A549 (cell line): ENCODE measurements at regions not wholly inside any gene's neighbourhood (a gene's known extent, or its start where the extent isn't known, plus 50 kb on each side); places are given as distances from the start of the nearest gene placed in this dataset.

Experiments used
- ATAC-seq, 2 experiments: fragments of 200-7000 bp in 1 of 2; fragments of >200 bp in 1 of 2; cut with Nextera tagmentation in 1 of 2; cut with Tn5 transposase in 1 of 2; 3 replicates each; pipeline versions ENCODE4 v1.8.0 to v1.9.1; 2018 to 2020; ENCODE audit warnings: mild to moderate bottlenecking in 1 of 2, moderate library complexity in 1 of 2
- CTCF ChIA-PET: fragments of 300-600 bp; sonication (Branson Sonifier 250); formaldehyde crosslinking; extraction: SDS; loops from one replicate; lab custom pipeline; 2021; ENCODE audit warnings: antibody characterized with exemption, inconsistent platforms; lab: Yijun Ruan, JAX
- POLR2A ChIA-PET: fragments of 350-600 bp; formaldehyde crosslinking; extraction: SDS; loops from one replicate; lab custom pipeline; 2021; ENCODE audit warnings: antibody characterized with exemption, inconsistent platforms; lab: Yijun Ruan, JAX
- DNase-seq, 2 experiments: peaks; one replicate each; pipeline versions ENCODE4 v3.0.0 to v3.0.0-alpha.2; 2011 to 2016; ENCODE audit warnings: low read depth in 1 of 2, low spot score in 1 of 2
- FAIRE-seq: peaks from 2 replicates; lab custom pipeline; 2011; peaks lifted over from hg19 to GRCh38; lab: Jason Lieb, UNC
- H3K27ac ChIP-seq, 2 experiments: fragments of >200 bp; sonication (Bioruptor Twin); formaldehyde crosslinking; 3 replicates each; pipeline ENCODE4 v1.5.1; 2016 to 2017
- H3K4me1 ChIP-seq: fragments of >200 bp; sonication (Bioruptor Twin); formaldehyde crosslinking; 3 replicates; pipeline ENCODE4 v1.6.1; 2016
- H3K4me2 ChIP-seq: fragments of >200 bp; sonication (Bioruptor Twin); formaldehyde crosslinking; 3 replicates; pipeline ENCODE4 v1.6.1; 2016
- H3K4me3 ChIP-seq: fragments of >200 bp; sonication (Bioruptor Twin); formaldehyde crosslinking; 3 replicates; pipeline ENCODE4 v1.5.1; 2016
- H3K9me3 ChIP-seq: fragments of >200 bp; sonication (Bioruptor Twin); formaldehyde crosslinking; 3 replicates; pipeline ENCODE4 v1.6.1; 2016
- BHLHE40 ChIP-seq: IDR thresholded peaks from 2 replicates; pipeline ENCODE4 v1.6.1; 2012; ENCODE audit warnings: low read depth, low read length, inconsistent platforms
- CBX8 ChIP-seq: fragments of 200-600 bp; sonication (generic); IDR thresholded peaks from 2 replicates; pipeline ENCODE4 v1.6.1; 2016
- CEBPB ChIP-seq, 2 experiments: fragments of >200 bp in 1 of 2; sonication (Bioruptor Twin) in 1 of 2; formaldehyde crosslinking in 1 of 2; IDR thresholded peaks; 2 replicates each; pipeline ENCODE4 v1.6.1; 2012 to 2016
- CHD2 ChIP-seq: fragments of 150-350 bp; IDR thresholded peaks from 2 replicates; pipeline ENCODE4 v1.6.1; 2014; ENCODE audit warnings: low read length; ENCODE audit not compliant: partially characterized antibody
- CHD4 ChIP-seq: fragments of 200-600 bp; sonication (generic); IDR thresholded peaks from 2 replicates; pipeline ENCODE4 v1.6.1; 2016; ENCODE audit warnings: antibody characterized with exemption, mild to moderate bottlenecking, borderline replicate concordance
- E2F6 ChIP-seq: IDR thresholded peaks from 2 replicates; pipeline ENCODE4 v1.6.1; 2012; ENCODE audit warnings: low read depth, borderline replicate concordance
- EHF ChIP-seq: fragments of 250-450 bp; sonication (Bioruptor Pico); IDR thresholded peaks from 2 replicates; pipeline ENCODE4 v1.5.0; 2020; ENCODE audit warnings: mild to moderate bottlenecking
- EHMT2 ChIP-seq: fragments of 200-600 bp; sonication (generic); IDR thresholded peaks from 2 replicates; pipeline ENCODE4 v1.6.1; 2016; ENCODE audit warnings: antibody characterized with exemption, low read depth, mild to moderate bottlenecking, moderate library complexity
- ESRRA ChIP-seq: fragments of 150-350 bp; IDR thresholded peaks from 2 replicates; pipeline ENCODE4 v1.6.1; 2014; ENCODE audit warnings: mild to moderate bottlenecking, low read length, borderline replicate concordance
- HOXB13 ChIP-seq: fragments of 250-450 bp; sonication (Bioruptor Pico); IDR thresholded peaks from 2 replicates; pipeline ENCODE4 v1.5.0; 2020; ENCODE audit warnings: low read depth, mild to moderate bottlenecking, moderate library complexity
- JUN ChIP-seq, 2 experiments: fragments of >200 bp; sonication (Bioruptor Twin); formaldehyde crosslinking; IDR thresholded peaks; 2 replicates in 1 of 2; 3 replicates in 1 of 2; pipeline ENCODE4 v1.6.1; 2016 to 2017
- JUNB ChIP-seq: fragments of >200 bp; sonication (Bioruptor Twin); formaldehyde crosslinking; IDR thresholded peaks from 2 replicates; pipeline ENCODE4 v1.6.1; 2016
- MAFK ChIP-seq: fragments of 450-650 bp; IDR thresholded peaks from 2 replicates; pipeline ENCODE4 v1.6.1; 2014; ENCODE audit not compliant: partially characterized antibody
- MYC ChIP-seq: IDR thresholded peaks from 2 replicates; pipeline ENCODE4 v1.6.1; 2012; ENCODE audit warnings: mild to moderate bottlenecking, inconsistent platforms, low read length, improper control_type of control experiment, borderline replicate concordance
- NFE2L2 ChIP-seq: fragments of 150-350 bp; conservative IDR thresholded peaks from 2 replicates; pipeline ENCODE4 v1.6.1; 2014; ENCODE audit warnings: low read length
- PBX3 ChIP-seq: IDR thresholded peaks from 2 replicates; pipeline ENCODE4 v1.6.1; 2012
- PHF8 ChIP-seq: fragments of 200-600 bp; sonication (generic); IDR thresholded peaks from 2 replicates; pipeline ENCODE4 v1.6.1; 2016; ENCODE audit warnings: low read depth, mild to moderate bottlenecking, antibody characterized with exemption, moderate library complexity, borderline replicate concordance
- POLR2A ChIP-seq: IDR thresholded peaks from 2 replicates; pipeline ENCODE4 v1.6.1; 2012; ENCODE audit warnings: mild to moderate bottlenecking, low read length
- POLR2AphosphoS2 ChIP-seq: conservative IDR thresholded peaks from 2 replicates; pipeline ENCODE4 v1.6.1; 2012; ENCODE audit warnings: low read length, improper control_type of control experiment, inconsistent platforms
- RARB ChIP-seq: fragments of 250-450 bp; sonication (Bioruptor Pico); IDR thresholded peaks from 2 replicates; pipeline ENCODE4 v1.8.0; 2021; ENCODE audit warnings: mild to moderate bottlenecking, moderate library complexity
- REST ChIP-seq: fragments of 200-600 bp; sonication (generic); IDR thresholded peaks from 2 replicates; pipeline ENCODE4 v1.6.1; 2016; ENCODE audit warnings: antibody characterized with exemption, mild to moderate bottlenecking, moderate library complexity
- SMC3 ChIP-seq: fragments of >200 bp; sonication (Bioruptor Twin); formaldehyde crosslinking; IDR thresholded peaks from 3 replicates; pipeline ENCODE4 v1.6.1; 2018; ENCODE audit warnings: inconsistent platforms
- TP53 ChIP-seq: fragments of 250-450 bp; sonication (Bioruptor Pico); IDR thresholded peaks from 2 replicates; pipeline ENCODE4 v1.5.0; 2021; ENCODE audit warnings: mild to moderate bottlenecking, moderate library complexity
- WGBS: methylation state at CpG from one replicate; pipeline ENCODE4 v1.1.6; 2017; ENCODE audit errors: missing lambda C conversion rate; 5-methylcytosine and 5-hydroxymethylcytosine counted together
- TF ChIP-seq, protein P1 (sequence below): fragments of 450-650 bp; IDR thresholded peaks from 2 replicates; pipeline ENCODE4 v1.6.1; 2014; ENCODE audit warnings: antibody characterized with exemption
- TF ChIP-seq, protein P2 (sequence below): fragments of >200 bp; sonication (Bioruptor Twin); formaldehyde crosslinking; IDR thresholded peaks from 3 replicates; pipeline ENCODE4 v1.6.1; 2016

GRCh38 chr21:17427157-17427556, 85.7 kb upstream of the CXADR start:
- TF ChIP-seq SMC3 (no peak), POLR2A (no peak), JUNB (no peak), PBX3 (no peak), HOXB13 (no peak), PHF8 (no peak), BHLHE40 (no peak), POLR2AphosphoS2 (no peak), MAFK (no peak)
- TF ChIP-seq, protein P1, sequence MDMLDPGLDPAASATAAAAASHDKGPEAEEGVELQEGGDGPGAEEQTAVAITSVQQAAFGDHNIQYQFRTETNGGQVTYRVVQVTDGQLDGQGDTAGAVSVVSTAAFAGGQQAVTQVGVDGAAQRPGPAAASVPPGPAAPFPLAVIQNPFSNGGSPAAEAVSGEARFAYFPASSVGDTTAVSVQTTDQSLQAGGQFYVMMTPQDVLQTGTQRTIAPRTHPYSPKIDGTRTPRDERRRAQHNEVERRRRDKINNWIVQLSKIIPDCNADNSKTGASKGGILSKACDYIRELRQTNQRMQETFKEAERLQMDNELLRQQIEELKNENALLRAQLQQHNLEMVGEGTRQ, result no peak
- ATAC-seq (no peak), FAIRE-seq (no peak), DNase-seq (no peak)
- H3K9me3 ChIP-seq, result no peaks in the 10 kb centered on the region
- H3K27ac ChIP-seq, result no peak overlapping the region
- H3K4me3 ChIP-seq, result no peak overlapping the region
- H3K4me1 ChIP-seq, result no peaks in the 10 kb centered on the region
- ChIA-PET POLR2A (no interaction called here), CTCF (no interaction called here)
- WGBS, result 65% methylated on average over 7 of the region's 7 CpGs
- H3K4me2 ChIP-seq, result no peak overlapping the region

- Histone ChIP-seq H3K27ac (no peak overlapping the region), H3K4me2 (no peak overlapping the region), H3K4me1 (no peaks in the 10 kb centered on the region), H3K9me3 (no peaks in the 10 kb centered on the region), H3K4me3 (no peak overlapping the region)
- FAIRE-seq (no peak), DNase-seq (no peak), ATAC-seq (no peak)
- ChIA-PET CTCF (no interaction called here), POLR2A (no interaction called here)
- WGBS, result 80% methylated on average over 10 of the region's 10 CpGs
- TF ChIP-seq ESRRA (no peak), EHMT2 (no peak), TP53 (CRISPR knock-in tag) (no peak), CEBPB (IDR thresholded peaks at IDR 0.05) (no peak), SMC3 (no peak), EHF (CRISPR knock-in tag) (no peak), E2F6 (no peak), JUN (IDR thresholded peaks at IDR 0.05) (no peak), CBX8 (no peak), MYC (no peak), CHD4 (no peak), NFE2L2 (no peak), CHD2 (no peak), RARB (CRISPR knock-in tag) (no peak), REST (no peak)
- TF ChIP-seq, protein P2, sequence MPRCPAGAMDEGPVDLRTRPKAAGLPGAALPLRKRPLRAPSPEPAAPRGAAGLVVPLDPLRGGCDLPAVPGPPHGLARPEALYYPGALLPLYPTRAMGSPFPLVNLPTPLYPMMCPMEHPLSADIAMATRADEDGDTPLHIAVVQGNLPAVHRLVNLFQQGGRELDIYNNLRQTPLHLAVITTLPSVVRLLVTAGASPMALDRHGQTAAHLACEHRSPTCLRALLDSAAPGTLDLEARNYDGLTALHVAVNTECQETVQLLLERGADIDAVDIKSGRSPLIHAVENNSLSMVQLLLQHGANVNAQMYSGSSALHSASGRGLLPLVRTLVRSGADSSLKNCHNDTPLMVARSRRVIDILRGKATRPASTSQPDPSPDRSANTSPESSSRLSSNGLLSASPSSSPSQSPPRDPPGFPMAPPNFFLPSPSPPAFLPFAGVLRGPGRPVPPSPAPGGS, result no peak
These were observed 84.9 kb upstream of the CXADR start for GRCh38 chr21:17427831-17428483.
